HEK293 (cell line): ENCODE measurements at regions not wholly inside any gene's neighbourhood (a gene's known extent, or its start where the extent isn't known, plus 50 kb on each side); places are given as distances from the start of the nearest gene placed in this dataset.

Experiments used
- KLF16 ChIP-seq: fragments of 450-650 bp; formaldehyde crosslinking; IDR thresholded peaks from 2 replicates; pipeline ENCODE4 v1.5.1; 2017; ENCODE audit warnings: missing biosample characterization, missing genetic modification characterization
- MEIS1 ChIP-seq: sonication (generic); formaldehyde crosslinking; IDR thresholded peaks from 2 replicates; pipeline ENCODE4 v1.8.1; 2022; ENCODE audit warnings: missing genetic modification reagents, mild to moderate bottlenecking, borderline replicate concordance
- OVOL3 ChIP-seq: fragments of 450-650 bp; formaldehyde crosslinking; IDR thresholded peaks from 2 replicates; pipeline ENCODE4 v1.5.1; 2016; ENCODE audit warnings: missing biosample characterization, missing genetic modification characterization
- PRDM2 ChIP-seq: fragments of 450-650 bp; formaldehyde crosslinking; IDR thresholded peaks from 2 replicates; pipeline ENCODE4 v1.5.1; 2016; ENCODE audit warnings: missing biosample characterization, missing genetic modification characterization, borderline replicate concordance
- RBAK ChIP-seq: fragments of 450-650 bp; formaldehyde crosslinking; IDR thresholded peaks from 2 replicates; pipeline ENCODE4 v1.5.1; 2016; ENCODE audit warnings: missing biosample characterization, missing genetic modification characterization
- SETDB1 ChIP-seq: IDR thresholded peaks from one replicate; pipeline ENCODE4 v1.6.1; 2017; ENCODE audit warnings: mild to moderate bottlenecking, low read length, moderate library complexity, mixed read lengths; ENCODE audit not compliant: insufficient read length
- YY1 ChIP-seq: fragments of 450-650 bp; formaldehyde crosslinking; IDR thresholded peaks from 2 replicates; pipeline ENCODE4 v1.5.1; 2018; ENCODE audit warnings: missing biosample characterization, missing genetic modification characterization
- ZBTB17 ChIP-seq: fragments of 450-650 bp; formaldehyde crosslinking; IDR thresholded peaks from 2 replicates; pipeline ENCODE4 v1.5.1; 2016; ENCODE audit warnings: missing biosample characterization, missing genetic modification characterization
- ZBTB20 ChIP-seq: fragments of 450-650 bp; formaldehyde crosslinking; IDR thresholded peaks from 2 replicates; pipeline ENCODE4 v1.5.1; 2016; ENCODE audit warnings: missing biosample characterization, missing genetic modification characterization
- ZNF175 ChIP-seq: fragments of 450-650 bp; formaldehyde crosslinking; IDR thresholded peaks from 2 replicates; pipeline ENCODE4 v1.5.1; 2016; ENCODE audit warnings: missing biosample characterization, missing genetic modification characterization
- ZNF391 ChIP-seq: fragments of 450-650 bp; formaldehyde crosslinking; IDR thresholded peaks from 2 replicates; pipeline ENCODE4 v1.5.1; 2016; ENCODE audit warnings: low read depth, missing biosample characterization, missing genetic modification characterization, borderline replicate concordance
- ZNF510 ChIP-seq: fragments of 450-650 bp; formaldehyde crosslinking; IDR thresholded peaks from 2 replicates; pipeline ENCODE4 v1.5.1; 2018; ENCODE audit warnings: mild to moderate bottlenecking, missing genetic modification characterization, missing biosample characterization; ENCODE audit not compliant: insufficient replicate concordance
- ZNF514 ChIP-seq: fragments of 450-650 bp; formaldehyde crosslinking; IDR thresholded peaks from 2 replicates; pipeline ENCODE4 v1.5.1; 2016; ENCODE audit warnings: missing biosample characterization, missing genetic modification characterization
- ZNF518A ChIP-seq: fragments of 450-650 bp; formaldehyde crosslinking; conservative IDR thresholded peaks from 2 replicates; pipeline ENCODE4 v1.5.1; 2016; ENCODE audit warnings: low read depth, missing biosample characterization, missing genetic modification characterization
- ZNF558 ChIP-seq: fragments of 450-650 bp; formaldehyde crosslinking; IDR thresholded peaks from 2 replicates; pipeline ENCODE4 v1.5.1; 2016; ENCODE audit warnings: missing biosample characterization, missing genetic modification characterization
- ZNF560 ChIP-seq: fragments of 450-650 bp; formaldehyde crosslinking; IDR thresholded peaks from 2 replicates; pipeline ENCODE4 v1.5.1; 2017; ENCODE audit warnings: missing biosample characterization, missing genetic modification characterization, borderline replicate concordance
- ZNF600 ChIP-seq: fragments of 450-650 bp; formaldehyde crosslinking; IDR thresholded peaks from 2 replicates; pipeline ENCODE4 v1.5.1; 2016; ENCODE audit warnings: missing biosample characterization, missing genetic modification characterization
- ZNF670 ChIP-seq: fragments of 450-650 bp; formaldehyde crosslinking; IDR thresholded peaks from 2 replicates; pipeline ENCODE4 v1.5.1; 2016; ENCODE audit warnings: missing biosample characterization, missing genetic modification characterization, low read depth
- ZNF777 ChIP-seq: fragments of 450-650 bp; formaldehyde crosslinking; IDR thresholded peaks from 2 replicates; pipeline ENCODE4 v1.5.1; 2017; ENCODE audit warnings: missing biosample characterization, missing genetic modification characterization, borderline replicate concordance
- ZNF792 ChIP-seq: fragments of 450-650 bp; formaldehyde crosslinking; IDR thresholded peaks from 2 replicates; pipeline ENCODE4 v1.5.1; 2016; ENCODE audit warnings: missing biosample characterization, missing genetic modification characterization
- TF ChIP-seq, protein P1 (sequence below): fragments of 450-650 bp; formaldehyde crosslinking; IDR thresholded peaks from 2 replicates; pipeline ENCODE4 v1.5.1; 2016; ENCODE audit warnings: missing biosample characterization, missing genetic modification characterization
- TF ChIP-seq, protein P2 (sequence below): fragments of 450-650 bp; formaldehyde crosslinking; IDR thresholded peaks from 2 replicates; pipeline ENCODE4 v1.5.1; 2016; ENCODE audit warnings: missing biosample characterization, missing genetic modification characterization
- TF ChIP-seq, protein P3 (sequence below): fragments of 450-650 bp; IDR thresholded peaks from 2 replicates; pipeline ENCODE4 v1.5.1; 2018; ENCODE audit warnings: missing biosample characterization, missing genetic modification characterization

- no peak for TF ChIP-seq ZNF777 (tag by site-specific recombination)
- no peak for TF ChIP-seq ZNF670 (tag by site-specific recombination)
- TF ChIP-seq ZNF560 (tag by site-specific recombination), result 0 out of 2 replicates have a peak, but pooled peaks have one; percentile 29
- no peak for TF ChIP-seq ZNF175 (tag by site-specific recombination)
- peak; percentile 66 for TF ChIP-seq ZNF510 (tag by site-specific recombination)
- TF ChIP-seq ZNF518A, result peak; percentile 73; the same call in 1 of the 2 replicates
- TF ChIP-seq ZNF558, result no peak
- no peak for TF ChIP-seq RBAK
- TF ChIP-seq ZNF514 (tag by site-specific recombination), result no peak
- no peak for TF ChIP-seq ZNF391 (tag by site-specific recombination)
- TF ChIP-seq SETDB1, result no peak
- TF ChIP-seq ZNF600 (tag by site-specific recombination), result no peak
- TF ChIP-seq KLF16 (tag by site-specific recombination), result no peak
- TF ChIP-seq ZNF792 (tag by site-specific recombination), result no peak
- TF ChIP-seq, protein P1, sequence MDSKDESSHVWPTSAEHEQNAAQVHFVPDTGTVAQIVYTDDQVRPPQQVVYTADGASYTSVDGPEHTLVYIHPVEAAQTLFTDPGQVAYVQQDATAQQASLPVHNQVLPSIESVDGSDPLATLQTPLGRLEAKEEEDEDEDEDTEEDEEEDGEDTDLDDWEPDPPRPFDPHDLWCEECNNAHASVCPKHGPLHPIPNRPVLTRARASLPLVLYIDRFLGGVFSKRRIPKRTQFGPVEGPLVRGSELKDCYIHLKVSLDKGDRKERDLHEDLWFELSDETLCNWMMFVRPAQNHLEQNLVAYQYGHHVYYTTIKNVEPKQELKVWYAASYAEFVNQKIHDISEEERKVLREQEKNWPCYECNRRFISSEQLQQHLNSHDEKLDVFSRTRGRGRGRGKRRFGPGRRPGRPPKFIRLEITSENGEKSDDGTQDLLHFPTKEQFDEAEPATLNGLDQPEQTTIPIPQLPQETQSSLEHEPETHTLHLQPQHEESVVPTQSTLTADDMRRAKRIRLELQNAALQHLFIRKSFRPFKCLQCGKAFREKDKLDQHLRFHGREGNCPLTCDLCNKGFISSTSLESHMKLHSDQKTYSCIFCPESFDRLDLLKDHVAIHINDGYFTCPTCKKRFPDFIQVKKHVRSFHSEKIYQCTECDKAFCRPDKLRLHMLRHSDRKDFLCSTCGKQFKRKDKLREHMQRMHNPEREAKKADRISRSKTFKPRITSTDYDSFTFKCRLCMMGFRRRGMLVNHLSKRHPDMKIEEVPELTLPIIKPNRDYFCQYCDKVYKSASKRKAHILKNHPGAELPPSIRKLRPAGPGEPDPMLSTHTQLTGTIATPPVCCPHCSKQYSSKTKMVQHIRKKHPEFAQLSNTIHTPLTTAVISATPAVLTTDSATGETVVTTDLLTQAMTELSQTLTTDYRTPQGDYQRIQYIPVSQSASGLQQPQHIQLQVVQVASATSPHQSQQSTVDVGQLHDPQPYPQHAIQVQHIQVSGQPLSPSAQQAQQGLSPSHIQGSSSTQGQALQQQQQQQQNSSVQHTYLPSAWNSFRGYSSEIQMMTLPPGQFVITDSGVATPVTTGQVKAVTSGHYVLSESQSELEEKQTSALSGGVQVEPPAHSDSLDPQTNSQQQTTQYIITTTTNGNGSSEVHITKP (tag by site-specific recombination), result no peak
- no peak for TF ChIP-seq MEIS1 (CRISPR knock-in tag)
- TF ChIP-seq YY1, result no peak
- TF ChIP-seq ZBTB17 (tag by site-specific recombination), result no peak
- no peak for TF ChIP-seq PRDM2 (tag by site-specific recombination)
- TF ChIP-seq OVOL3 (tag by site-specific recombination), result no peak
- TF ChIP-seq, protein P2, sequence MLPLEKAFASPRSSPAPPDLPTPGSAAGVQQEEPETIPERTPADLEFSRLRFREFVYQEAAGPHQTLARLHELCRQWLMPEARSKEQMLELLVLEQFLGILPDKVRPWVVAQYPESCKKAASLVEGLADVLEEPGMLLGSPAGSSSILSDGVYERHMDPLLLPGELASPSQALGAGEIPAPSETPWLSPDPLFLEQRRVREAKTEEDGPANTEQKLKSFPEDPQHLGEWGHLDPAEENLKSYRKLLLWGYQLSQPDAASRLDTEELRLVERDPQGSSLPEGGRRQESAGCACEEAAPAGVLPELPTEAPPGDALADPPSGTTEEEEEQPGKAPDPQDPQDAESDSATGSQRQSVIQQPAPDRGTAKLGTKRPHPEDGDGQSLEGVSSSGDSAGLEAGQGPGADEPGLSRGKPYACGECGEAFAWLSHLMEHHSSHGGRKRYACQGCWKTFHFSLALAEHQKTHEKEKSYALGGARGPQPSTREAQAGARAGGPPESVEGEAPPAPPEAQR (tag by site-specific recombination), result no peak
- TF ChIP-seq ZBTB20, result no peak
- TF ChIP-seq, protein P3, sequence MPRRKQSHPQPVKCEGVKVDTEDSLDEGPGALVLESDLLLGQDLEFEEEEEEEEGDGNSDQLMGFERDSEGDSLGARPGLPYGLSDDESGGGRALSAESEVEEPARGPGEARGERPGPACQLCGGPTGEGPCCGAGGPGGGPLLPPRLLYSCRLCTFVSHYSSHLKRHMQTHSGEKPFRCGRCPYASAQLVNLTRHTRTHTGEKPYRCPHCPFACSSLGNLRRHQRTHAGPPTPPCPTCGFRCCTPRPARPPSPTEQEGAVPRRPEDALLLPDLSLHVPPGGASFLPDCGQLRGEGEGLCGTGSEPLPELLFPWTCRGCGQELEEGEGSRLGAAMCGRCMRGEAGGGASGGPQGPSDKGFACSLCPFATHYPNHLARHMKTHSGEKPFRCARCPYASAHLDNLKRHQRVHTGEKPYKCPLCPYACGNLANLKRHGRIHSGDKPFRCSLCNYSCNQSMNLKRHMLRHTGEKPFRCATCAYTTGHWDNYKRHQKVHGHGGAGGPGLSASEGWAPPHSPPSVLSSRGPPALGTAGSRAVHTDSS, result no peak
These were observed 299.4 kb downstream of the KCTD12 start (continued) for GRCh38 chr13:76586842-76587241.
